SH-SY5Y (cell line): ENCODE measurements at regions not wholly inside any gene's neighbourhood (a gene's known extent, or its start where the extent isn't known, plus 50 kb on each side); places are given as distances from the start of the nearest gene placed in this dataset.

Source experiments
- GATA2 ChIP-seq: IDR thresholded peaks from 2 replicates; pipeline ENCODE4 v1.6.1; 2011; ENCODE audit warnings: mild to moderate bottlenecking, low read depth, low read length
- GATA3 ChIP-seq: IDR thresholded peaks from 2 replicates; pipeline ENCODE4 v1.6.1; 2011; ENCODE audit warnings: low read depth, mild to moderate bottlenecking, low read length, moderate library complexity

GRCh38 chr3:150333477-150333876 lies 74.6 kb upstream of the TSC22D2 start:
- TF ChIP-seq GATA3: no peak
- TF ChIP-seq GATA2: no peak
